HG02571 (cell line): ENCODE measurements at regions not wholly inside any gene's neighbourhood (a gene's known extent, or its start where the extent isn't known, plus 50 kb on each side); places are given as distances from the start of the nearest gene placed in this dataset.

Experiments used
- ATAC-seq: cut with Tn5 transposase; IDR thresholded peaks from one replicate; pipeline ENCODE4 v1.9.1; 2021; ENCODE audit warnings: mild to moderate bottlenecking, moderate library complexity; ENCODE audit not compliant: unreplicated experiment

DNA sequence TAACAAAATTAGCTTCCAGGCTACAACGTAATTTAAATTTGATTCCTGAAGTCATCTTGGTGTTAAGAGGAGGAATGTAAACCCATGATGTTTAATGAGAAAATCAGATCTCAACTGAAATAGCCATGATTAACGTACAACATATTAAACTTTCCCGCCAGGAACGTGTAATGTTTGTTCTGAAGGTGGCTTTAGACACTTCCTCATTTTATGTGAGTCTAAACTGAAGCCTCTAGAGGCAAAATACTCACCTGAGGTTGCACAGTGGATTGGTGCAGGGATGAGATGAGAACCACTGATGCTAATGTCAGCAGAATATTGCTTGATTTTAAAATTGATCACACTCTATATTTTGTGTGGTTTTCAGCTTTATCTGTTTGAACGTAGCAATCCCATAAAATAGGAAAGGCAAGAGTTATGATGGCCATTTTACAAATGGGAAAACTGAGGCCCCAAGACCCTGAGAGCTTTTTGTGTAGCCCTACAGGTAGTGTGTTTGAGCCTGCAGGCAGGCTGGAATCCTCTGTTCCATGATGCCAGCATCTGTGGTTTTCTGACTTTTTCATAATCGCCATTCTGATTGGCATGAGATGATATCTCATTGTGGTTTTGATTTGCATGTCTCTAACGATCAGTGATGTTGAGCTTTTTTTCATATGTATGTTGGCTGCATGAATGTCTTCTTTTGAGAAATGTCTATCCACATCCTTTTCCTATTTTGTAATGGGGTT, 243.7 kb upstream of the BMPER start:
- no peak for ATAC-seq

GRCh38 chr7:33666531-33666930, 238.8 kb upstream of the BMPER start:
- no peak for ATAC-seq

DNA sequence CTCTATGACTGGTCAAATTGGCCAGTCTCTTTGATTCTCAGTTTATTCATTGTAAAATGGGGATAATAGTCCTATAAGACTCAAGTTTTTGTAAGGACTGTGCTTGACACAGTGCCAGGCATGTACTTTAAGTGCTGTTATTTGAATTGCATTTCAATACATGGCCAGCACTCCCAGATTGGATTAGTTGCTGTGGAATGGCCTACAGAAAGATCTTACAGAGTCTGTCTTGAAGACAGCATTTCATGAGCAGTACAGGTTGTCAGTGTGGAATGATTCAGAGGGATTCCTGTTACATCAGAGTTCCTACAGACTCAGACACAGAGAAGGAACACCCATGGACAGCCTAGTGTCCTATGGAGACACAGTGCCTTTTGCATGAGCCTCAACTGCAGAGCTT, 238.1 kb upstream of the BMPER start:
- no peak for ATAC-seq

DNA sequence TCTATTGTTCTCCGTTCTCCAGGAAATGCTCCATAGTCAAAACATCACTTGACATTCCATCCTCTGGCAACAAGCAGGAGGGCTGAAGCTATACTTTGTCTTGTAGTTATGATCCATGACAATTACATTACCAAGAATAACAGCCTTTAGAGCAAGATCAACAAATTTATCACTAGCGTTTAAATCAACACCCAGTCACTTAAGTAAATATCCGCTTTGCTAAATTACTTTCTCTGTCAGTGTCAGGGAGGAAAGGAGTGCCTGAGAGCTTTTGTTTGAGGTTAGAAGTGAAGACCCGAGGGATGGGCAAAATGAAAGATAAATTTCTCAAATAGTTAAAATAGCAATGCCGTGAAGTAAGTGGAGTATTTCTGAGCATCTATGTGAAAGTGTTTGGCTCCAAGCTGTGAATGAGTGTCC, 236.1 kb upstream of the BMPER start:
- ATAC-seq = no peak

- no peak for ATAC-seq
These were observed 233.6 kb upstream of the BMPER start for GRCh38 chr7:33671531-33672262.

DNA sequence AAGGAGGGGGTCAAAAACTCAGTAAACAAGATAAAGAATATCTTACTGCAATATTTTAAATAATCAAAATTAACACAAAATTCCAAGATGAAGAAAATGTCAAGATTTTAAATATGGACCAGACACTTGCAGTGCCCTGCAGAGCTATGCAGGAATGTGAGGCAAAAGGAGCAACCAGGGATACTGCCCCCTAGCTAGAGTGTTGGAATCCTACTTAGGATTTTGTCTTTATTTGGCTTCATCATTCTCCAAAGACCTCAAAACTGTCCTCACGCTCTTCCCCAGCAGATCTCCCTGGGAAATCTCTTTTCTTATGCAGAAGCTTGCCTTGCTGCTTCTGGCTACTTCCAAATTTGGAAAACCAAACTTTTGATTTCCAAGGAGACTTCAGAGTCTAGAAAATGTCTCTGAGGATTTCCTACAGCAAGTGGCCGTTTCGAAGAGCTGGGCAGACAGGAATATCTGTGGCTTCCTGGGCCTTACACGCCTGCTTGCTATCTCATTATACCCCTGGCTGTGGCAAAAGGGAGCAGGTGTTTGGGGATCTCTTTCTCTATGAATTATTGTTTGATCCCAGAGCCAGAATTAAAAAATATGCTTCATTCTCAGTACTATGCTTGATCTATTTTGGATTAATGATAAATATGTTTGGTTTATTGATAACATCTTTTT, 232.2 kb upstream of the BMPER start:
- ATAC-seq = no peak

GRCh38 chr7:33674804-33675411, 230.4 kb upstream of the BMPER start:
- ATAC-seq = no peak

GRCh38 chr7:33677556-33677955, 227.8 kb upstream of the BMPER start:
- ATAC-seq = no peak

DNA sequence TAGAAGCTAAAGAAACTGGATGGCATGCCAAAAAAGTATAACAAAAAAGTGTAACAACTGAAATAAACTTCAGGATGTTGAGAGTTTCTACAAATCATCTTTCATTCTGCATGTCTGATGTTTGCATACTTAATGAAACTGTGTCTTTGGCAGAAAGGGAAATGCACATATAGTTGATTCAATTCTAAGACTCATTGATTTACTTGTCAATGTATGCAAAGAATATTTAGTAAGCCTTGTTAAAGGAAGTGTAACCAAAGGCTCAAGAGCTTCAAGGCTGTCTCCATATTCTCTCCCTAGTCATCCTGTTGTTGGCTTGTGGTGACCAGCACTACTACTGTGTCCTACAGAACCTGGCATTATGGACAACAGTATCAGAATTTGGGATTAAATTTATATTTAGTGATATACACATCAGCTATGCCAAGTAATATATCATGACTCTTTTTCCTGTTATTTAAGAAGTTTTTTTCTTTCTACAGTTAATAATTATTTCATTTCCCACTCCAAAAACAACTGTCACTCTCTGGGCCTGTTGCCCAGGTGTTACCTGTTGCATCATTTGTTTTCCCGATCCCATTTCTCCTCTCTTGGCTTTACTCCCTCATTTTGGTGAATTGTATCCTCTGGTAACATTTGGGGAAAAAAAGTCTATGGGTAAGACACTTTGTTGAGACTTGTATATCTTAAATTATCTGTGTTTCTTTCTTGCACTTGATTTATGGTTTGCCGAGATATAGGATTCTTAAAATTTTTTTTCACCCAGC, 226.6 kb upstream of the BMPER start:
- no peak for ATAC-seq

DNA sequence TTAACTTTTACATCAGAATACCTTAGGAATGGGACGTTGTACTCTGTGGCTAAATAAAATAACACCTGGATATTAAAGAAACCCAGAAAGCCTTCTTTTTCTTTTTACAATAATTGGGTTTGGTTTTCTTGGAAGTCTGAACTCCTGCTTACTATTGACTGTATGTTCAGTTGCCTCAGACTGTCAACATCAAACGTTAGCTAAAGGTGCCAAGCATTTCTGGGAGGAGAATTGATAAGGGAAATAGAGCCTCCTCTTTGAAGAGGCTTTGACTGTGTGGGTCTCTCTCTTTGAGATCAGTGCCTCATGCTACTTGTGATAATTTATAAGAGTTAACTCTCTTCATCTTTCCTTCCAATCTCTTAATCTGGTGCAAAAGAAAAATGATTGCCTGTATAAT, 224.7 kb upstream of the BMPER start:
- ATAC-seq = no peak

GRCh38 chr7:33685503-33685902, 219.8 kb upstream of the BMPER start:
- ATAC-seq = no peak

DNA sequence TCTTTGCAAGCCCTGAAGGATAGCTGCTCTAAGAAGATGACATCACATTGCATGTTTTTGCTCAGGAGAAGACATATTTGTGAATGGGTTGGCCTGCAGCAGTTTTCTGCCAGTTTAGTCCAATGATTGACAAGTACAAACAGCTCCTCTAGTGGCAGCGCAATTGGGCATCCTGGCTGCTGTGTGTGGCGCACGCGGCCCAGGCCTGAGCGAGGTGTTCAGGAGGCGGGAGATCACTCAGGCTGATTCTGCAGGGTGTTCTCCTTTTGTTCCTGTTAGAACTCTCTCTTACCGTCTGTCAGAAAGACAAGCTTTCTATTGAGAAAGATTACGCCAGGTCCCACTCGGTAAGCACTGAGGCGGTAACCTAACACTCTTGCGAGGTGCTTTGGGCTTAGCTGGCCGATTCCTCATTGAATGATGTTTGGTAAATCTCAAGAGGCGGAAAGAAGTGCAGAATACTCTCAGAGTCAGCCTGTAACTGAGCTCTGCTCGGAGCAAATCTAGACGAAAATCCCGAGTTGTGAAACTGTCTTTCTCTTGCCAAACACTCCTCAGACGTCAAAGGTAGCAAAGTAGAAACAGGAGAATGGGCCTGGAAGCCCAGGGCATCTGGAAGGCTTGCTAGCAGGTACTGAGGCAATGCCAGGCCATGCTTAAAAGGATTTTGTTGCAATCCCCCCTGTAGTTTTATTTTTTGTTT, 219.2 kb upstream of the BMPER start:
- no peak for ATAC-seq

- ATAC-seq = no peak
These were observed 217.7 kb upstream of the BMPER start for GRCh38 chr7:33687625-33688024.

DNA sequence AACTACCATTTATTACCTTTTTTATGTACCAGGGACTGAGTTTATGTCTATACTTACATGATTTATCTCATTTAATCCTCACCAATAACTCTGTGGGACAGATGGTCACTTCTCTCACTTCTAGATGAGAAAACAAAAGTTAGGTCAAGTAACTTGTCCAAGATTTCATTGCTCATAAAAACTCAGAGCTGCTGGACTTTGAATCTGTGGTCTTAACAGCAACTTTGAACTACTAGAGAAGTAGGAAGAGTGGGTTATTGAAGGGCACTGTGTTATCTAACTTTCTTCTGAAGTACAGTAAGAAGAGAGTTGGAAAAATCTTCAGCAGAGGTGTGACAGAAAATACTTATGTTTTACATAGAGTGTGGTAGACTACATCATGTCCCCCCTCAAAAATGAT, 214.2 kb upstream of the BMPER start:
- ATAC-seq = no peak

- no peak for ATAC-seq
These were observed 212.4 kb upstream of the BMPER start for GRCh38 chr7:33692956-33693355.

DNA sequence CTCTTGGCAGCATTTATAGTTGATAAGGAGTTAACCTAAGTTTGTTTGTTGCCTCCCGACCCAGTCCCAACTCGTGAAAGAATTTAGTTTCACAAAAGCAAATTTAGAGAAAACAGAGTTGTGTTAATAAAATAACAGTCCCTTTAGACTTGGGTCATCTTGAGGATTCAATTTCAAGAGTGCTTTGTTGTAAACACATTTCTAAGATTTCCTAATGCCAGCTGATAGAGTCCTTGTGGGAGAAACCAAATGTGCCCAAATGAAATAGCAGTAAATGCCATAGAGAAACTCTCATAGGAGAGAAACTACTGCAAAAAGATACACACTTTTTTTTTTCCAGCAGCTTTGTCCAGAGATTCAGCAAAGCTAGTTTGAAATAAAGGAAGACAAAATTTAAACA, 211.3 kb upstream of the BMPER start:
- no peak for ATAC-seq

DNA sequence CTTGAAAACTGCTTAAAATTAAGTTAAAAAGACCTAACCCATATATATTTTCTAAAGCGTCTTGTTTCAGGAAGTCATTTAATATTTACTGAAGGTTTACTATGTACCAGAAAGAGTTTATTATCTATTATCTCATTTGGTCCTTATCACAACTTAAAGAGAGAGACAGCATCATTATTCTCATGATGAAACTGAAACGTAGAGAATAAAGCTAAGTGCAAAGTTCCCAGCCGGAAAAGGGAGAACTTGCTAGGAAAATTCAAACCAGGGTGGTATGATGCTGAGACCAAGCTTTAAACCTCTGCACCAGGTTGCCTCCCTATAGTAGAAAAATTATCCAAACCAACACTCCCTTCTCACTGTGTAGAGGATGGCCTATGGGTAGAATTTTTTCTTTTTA, 207.7 kb upstream of the BMPER start:
- ATAC-seq = no peak

GRCh38 chr7:33698041-33698440, 207.3 kb upstream of the BMPER start:
- ATAC-seq = no peak

DNA sequence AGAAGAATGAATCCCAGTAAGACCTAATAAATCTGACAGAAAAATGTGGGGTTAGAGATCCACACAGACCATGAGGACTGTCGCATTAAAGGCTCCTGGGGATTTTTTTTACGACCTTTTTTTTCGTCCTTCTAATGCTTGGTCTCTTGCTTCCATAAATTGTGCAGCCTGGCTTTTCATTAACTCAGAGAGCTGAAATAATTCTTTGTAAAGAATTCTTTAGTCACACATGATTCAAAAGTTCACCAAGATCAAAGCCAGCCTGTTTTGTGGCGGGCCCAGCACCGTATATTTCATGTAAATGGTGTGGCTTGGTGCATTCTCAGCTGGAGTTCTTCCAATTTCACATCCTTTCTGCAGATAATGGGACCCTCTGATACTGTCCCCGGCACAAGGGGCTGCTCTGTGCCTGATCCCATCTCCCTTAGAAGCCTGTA, 206.6 kb upstream of the BMPER start:
- no peak for ATAC-seq
